ENCODE measurements at regions not wholly inside any gene's neighbourhood (a gene's known extent, or its start where the extent isn't known, plus 50 kb on each side); places are given as distances from the start of the nearest gene placed in this dataset.

DNA sequence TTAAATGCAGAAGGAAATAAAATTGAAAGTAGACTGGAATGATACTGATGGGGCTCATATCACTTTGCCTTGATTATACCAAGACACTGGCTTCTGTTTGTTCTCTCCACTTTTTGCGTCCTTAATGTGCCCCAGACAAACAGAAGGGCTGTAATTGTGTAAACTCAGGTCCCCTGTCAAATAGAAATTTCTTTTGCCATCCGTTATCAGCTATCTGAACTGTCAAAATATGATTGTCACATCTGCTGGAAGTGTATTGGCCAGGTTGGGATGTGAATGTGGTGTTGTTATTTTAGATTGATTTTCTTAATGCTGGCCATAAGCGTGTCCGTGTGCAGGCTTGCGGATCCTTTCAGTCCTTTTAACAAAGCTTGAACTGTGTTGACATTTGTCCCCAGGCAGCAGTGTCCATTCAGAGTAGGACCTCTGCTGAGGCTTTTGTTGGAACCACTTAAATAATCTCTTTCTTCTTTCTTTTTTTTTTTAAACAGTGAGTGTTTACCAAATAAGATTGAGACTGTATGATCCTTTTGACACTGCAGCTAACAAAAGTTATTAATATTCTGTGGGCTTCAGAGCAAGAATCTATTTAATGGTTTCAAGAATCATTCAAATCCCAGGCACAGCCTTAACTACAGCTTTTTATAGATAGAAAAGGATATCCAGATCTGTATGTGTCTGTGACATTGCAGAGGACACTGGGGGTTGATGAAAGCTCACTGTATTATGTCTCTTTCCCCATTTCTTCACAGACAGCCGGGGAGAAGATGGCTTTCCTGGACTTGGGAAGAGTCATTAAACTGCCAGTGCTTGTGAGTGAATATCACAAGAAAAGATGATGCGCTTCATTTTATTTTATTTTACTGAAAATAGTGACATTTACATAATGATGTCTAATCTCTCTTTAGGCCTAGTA lies 171.7 kb downstream of the ZNF608 start:
- H3K27me3 ChIP-seq (ENCODE audit: control insufficient read depth, insufficient read depth, low read length) = no peaks in the 10 kb centered on the region
- H3K4me1 ChIP-seq (ENCODE audit: control insufficient read depth, insufficient read depth, low read length) = peaks cover 16% of the 10 kb centered on the region
- H3K9me3 ChIP-seq (ENCODE audit: control insufficient read depth, insufficient read depth, low read length) = no peaks in the 10 kb centered on the region
- no peak overlapping the region for H3K9ac ChIP-seq (ENCODE audit: low read depth, low read length)
- no peak overlapping the region for H3K4me3 ChIP-seq (ENCODE audit: low read depth, low read length)
- H3K36me3 ChIP-seq (ENCODE audit: control insufficient read depth, insufficient read depth, low read length) = no peaks in the 10 kb centered on the region

DNA sequence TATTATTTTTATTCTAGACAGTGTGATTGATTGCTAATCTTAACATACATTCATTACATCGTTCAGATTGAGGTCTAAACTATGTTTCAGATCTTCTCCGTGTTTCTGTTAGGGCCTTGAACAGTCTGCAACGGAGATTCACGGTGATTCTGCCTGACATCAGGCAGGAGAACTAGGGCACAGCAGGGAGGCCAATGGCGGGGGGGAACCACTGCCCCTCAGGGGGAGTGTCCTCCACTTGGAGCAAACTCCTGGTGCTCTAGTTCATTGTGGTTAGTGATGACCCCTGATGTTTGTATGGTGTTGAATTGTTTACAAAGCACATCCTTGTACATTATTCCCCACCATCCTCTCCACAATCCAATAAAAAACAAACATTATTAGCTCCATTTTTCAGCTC lies 173.5 kb downstream of the ZNF608 start:
- Histone ChIP-seq H3K27me3 (ENCODE audit: control insufficient read depth, insufficient read depth, low read length) (no peaks in the 10 kb centered on the region), H3K4me3 (ENCODE audit: low read depth, low read length) (no peak overlapping the region), H3K9ac (ENCODE audit: low read depth, low read length) (no peak overlapping the region), H3K9me3 (ENCODE audit: control insufficient read depth, insufficient read depth, low read length) (no peaks in the 10 kb centered on the region), H3K36me3 (ENCODE audit: control insufficient read depth, insufficient read depth, low read length) (no peaks in the 10 kb centered on the region), H3K4me1 (ENCODE audit: control insufficient read depth, insufficient read depth, low read length) (peaks cover 16% of the 10 kb centered on the region)

DNA sequence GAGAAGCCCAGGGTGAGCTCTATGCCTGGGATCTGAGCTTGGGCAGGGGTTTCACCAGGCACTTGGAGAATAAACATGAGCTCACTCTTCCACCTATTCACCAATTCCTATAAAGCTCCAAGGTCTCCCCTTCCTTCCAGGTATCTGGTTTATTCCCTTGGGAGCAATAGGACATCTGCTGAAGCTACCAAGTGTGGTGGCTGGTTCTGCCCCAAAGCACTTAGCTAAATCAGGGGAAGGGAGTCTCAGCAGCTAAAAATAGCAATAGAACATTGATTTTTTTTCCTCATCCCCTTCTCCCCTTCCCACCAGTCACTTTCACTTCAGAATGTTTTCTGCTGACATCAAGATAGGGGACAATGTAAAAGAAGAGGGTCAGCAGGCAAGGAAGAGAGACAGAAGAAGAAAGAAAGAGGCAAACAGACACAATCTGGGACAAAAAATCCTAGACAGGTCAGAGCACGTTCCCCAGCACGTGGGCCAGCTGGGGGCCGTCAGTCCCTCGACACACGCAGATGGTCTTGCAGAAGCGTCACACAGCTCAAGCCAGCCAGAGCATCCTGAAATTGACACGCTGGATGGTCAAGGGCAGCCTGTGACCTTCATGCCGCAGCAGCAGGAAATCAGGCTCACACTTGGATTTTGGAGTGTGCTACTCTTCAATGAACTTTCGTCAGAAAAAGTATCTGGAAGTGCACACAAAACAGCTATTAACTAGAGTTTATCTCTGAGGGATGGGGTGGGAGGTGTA lies 176.0 kb downstream of the ZNF608 start:
- Histone ChIP-seq H3K9me3 (ENCODE audit: control insufficient read depth, insufficient read depth, low read length) (no peaks in the 10 kb centered on the region), H3K27me3 (ENCODE audit: control insufficient read depth, insufficient read depth, low read length) (no peaks in the 10 kb centered on the region), H3K4me1 (ENCODE audit: control insufficient read depth, insufficient read depth, low read length) (peaks cover 11% of the 10 kb centered on the region), H3K4me3 (ENCODE audit: low read depth, low read length) (no peak overlapping the region), H3K9ac (ENCODE audit: low read depth, low read length) (no peak overlapping the region), H3K36me3 (ENCODE audit: control insufficient read depth, insufficient read depth, low read length) (no peaks in the 10 kb centered on the region)

DNA sequence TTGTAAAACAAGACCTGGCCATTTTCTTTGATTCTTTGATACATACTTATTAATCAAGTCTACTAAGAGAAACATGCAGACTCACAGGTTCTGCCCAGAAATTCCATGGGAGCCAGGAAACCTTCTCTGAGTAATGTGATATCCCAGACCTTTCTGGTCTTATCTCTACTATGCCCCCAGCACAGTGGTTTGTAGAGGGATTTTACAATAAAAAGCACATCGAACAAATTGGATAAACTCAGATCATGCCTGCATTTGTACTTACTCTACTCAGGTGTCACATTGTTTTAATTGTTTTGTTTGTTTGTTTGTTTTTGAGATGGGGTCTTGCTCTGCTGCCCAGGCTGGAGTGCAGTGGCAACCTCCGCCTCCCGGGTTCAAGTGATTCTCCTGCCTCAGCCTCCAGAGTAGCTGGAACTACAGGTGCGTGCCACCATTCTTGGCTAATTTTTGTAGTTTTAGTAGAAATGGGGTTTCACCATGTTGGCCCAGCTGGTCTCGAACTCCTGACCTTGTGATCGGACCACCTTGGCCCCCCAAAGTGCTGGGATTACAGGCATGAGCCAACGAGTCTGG lies 179.5 kb downstream of the ZNF608 start:
- Histone ChIP-seq H3K4me3 (ENCODE audit: low read depth, low read length) (no peak overlapping the region), H3K9me3 (ENCODE audit: control insufficient read depth, insufficient read depth, low read length) (no peaks in the 10 kb centered on the region), H3K9ac (ENCODE audit: low read depth, low read length) (no peak overlapping the region), H3K4me1 (ENCODE audit: control insufficient read depth, insufficient read depth, low read length) (no peaks in the 10 kb centered on the region), H3K36me3 (ENCODE audit: control insufficient read depth, insufficient read depth, low read length) (no peaks in the 10 kb centered on the region), H3K27me3 (ENCODE audit: control insufficient read depth, insufficient read depth, low read length) (no peaks in the 10 kb centered on the region)

DNA sequence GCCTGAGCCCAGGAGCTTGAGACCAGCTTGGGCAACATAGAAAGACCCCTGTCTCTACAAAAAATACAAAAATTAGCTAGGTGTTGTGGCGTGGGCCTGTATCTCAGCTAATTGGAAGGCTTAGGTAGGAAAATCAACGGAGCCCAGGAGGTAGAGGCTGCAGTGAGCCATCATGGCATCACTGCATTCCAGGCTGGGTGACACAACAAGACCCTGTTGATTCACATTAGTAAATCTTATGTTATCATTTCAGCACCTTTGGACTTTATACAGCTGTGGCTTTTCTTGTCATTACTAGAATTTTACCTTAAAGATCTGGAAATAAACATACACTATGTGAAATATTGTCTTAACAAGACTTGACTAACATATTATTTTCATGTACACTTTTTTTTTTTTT lies 185.0 kb downstream of the ZNF608 start:
- H3K4me1 ChIP-seq (ENCODE audit: control insufficient read depth, insufficient read depth, low read length) = no peaks in the 10 kb centered on the region
- H3K9me3 ChIP-seq (ENCODE audit: control insufficient read depth, insufficient read depth, low read length) = no peaks in the 10 kb centered on the region
- H3K27me3 ChIP-seq (ENCODE audit: control insufficient read depth, insufficient read depth, low read length) = no peaks in the 10 kb centered on the region
- H3K4me3 ChIP-seq (ENCODE audit: low read depth, low read length) = no peak overlapping the region
- no peaks in the 10 kb centered on the region for H3K36me3 ChIP-seq (ENCODE audit: control insufficient read depth, insufficient read depth, low read length)
- H3K9ac ChIP-seq (ENCODE audit: low read depth, low read length) = no peak overlapping the region

DNA sequence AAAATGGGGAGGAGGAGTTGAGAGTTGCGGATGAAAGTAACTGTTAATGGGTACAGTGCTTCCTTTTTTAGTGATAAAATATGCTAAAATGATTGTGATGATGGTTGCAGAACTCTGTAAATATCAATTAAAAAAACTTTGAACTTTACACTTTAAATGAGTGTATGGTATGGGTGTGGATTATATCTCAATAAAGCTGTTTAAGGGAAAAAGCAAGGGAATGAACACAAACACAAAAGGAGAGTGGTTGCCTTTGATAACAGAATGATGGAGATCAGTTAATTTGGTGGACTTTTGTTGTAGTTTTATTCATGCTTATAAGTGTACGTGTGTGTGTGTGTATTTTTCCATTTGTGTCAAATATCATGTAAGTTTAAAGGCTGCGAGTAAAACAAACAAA lies 186.1 kb downstream of the ZNF608 start:
- no peaks in the 10 kb centered on the region for H3K36me3 ChIP-seq (ENCODE audit: control insufficient read depth, insufficient read depth, low read length)
- H3K9me3 ChIP-seq (ENCODE audit: control insufficient read depth, insufficient read depth, low read length) = no peaks in the 10 kb centered on the region
- no peak overlapping the region for H3K9ac ChIP-seq (ENCODE audit: low read depth, low read length)
- H3K27me3 ChIP-seq (ENCODE audit: control insufficient read depth, insufficient read depth, low read length) = peaks cover 1% of the 10 kb centered on the region
- no peak overlapping the region for H3K4me3 ChIP-seq (ENCODE audit: low read depth, low read length)
- H3K4me1 ChIP-seq (ENCODE audit: control insufficient read depth, insufficient read depth, low read length) = no peaks in the 10 kb centered on the region

DNA sequence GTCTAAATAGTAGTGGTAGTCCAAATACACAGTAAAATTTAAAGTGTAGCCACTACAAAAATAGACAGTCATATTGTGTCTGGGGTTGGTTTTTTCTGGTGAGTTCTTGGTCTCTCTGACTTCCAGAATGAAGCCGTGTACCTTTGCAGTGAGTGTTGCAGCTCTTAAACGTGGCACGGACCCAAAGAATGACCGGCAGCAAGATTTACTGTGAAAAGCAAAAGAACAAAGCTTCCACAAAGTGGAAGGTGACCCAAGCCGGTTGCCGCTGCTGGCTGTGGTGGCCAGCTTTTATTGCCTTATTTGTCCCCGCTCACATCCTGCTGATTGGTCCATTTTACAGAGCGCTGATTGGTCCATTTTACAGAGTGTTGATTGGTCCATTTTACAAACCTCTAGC lies 188.7 kb downstream of the ZNF608 start:
- H3K9me3 ChIP-seq (ENCODE audit: control insufficient read depth, insufficient read depth, low read length) = no peaks in the 10 kb centered on the region
- no peaks in the 10 kb centered on the region for H3K36me3 ChIP-seq (ENCODE audit: control insufficient read depth, insufficient read depth, low read length)
- H3K9ac ChIP-seq (ENCODE audit: low read depth, low read length) = no peak overlapping the region
- H3K4me1 ChIP-seq (ENCODE audit: control insufficient read depth, insufficient read depth, low read length) = peaks cover 10% of the 10 kb centered on the region
- H3K27me3 ChIP-seq (ENCODE audit: control insufficient read depth, insufficient read depth, low read length) = peaks cover 5% of the 10 kb centered on the region
- H3K4me3 ChIP-seq (ENCODE audit: low read depth, low read length) = no peak overlapping the region

DNA sequence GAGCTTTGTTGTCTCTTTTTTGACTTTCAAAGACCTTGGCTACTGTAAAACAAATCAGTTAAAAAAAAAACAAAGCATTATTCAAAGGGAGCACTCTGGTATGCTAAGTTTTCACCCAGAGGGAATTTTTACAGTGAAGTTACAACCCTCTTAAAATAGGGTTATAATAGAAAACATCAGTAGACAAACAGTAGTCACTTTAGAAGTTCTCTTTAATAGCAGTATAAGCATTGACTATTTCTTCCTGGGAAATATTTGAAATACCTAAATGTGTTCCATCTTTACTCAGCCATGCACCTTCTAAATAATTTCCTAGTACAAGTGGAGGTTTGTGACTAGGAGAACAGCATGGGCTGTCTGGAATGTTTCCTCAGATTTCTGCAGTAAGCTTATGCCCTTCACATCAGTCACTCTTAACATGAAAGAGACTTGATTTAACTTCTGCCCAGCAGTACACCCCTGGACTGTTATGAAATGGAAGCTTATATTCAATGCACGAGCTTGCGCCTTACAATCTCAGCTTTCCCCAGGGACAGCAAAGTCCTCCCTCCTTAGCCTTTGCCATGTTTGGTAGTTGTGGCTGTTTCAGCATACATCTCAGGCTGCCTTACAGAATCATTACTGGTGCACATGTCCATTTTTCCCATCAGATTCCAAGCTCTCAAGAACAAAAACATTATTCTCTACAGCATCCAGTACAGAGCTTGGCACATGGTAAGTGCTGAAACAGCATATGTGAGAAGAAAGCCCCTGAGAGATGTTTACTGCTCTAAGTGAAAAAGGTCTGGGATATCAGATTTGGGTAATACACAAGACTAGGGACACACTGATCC lies 191.5 kb downstream of the ZNF608 start:
- H3K36me3 ChIP-seq (ENCODE audit: control insufficient read depth, insufficient read depth, low read length) = no peaks in the 10 kb centered on the region
- H3K4me1 ChIP-seq (ENCODE audit: control insufficient read depth, insufficient read depth, low read length) = peaks cover 14% of the 10 kb centered on the region
- H3K4me3 ChIP-seq (ENCODE audit: low read depth, low read length) = no peak overlapping the region
- H3K9ac ChIP-seq (ENCODE audit: low read depth, low read length) = no peak overlapping the region
- no peaks in the 10 kb centered on the region for H3K9me3 ChIP-seq (ENCODE audit: control insufficient read depth, insufficient read depth, low read length)
- peaks cover 5% of the 10 kb centered on the region for H3K27me3 ChIP-seq (ENCODE audit: control insufficient read depth, insufficient read depth, low read length)

DNA sequence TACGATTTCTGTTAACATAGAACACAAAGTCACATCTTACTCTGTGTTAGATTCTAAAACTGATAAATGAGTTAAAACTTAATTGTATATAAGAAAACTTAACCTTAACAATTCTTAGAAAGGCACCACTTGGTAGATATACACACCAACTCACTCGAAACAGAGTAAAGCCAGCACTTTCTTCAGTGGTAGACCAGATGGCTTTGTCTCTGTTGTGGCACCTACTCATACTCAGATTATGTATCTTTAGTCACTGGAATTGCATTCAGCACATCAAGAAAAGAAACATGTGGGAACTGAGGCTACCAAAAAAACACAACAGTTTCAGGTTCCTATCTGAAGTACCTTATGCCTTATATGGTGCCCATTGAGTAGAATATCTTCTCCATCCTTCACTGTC lies 192.5 kb downstream of the ZNF608 start:
- Histone ChIP-seq H3K36me3 (ENCODE audit: control insufficient read depth, insufficient read depth, low read length) (no peaks in the 10 kb centered on the region), H3K4me1 (ENCODE audit: control insufficient read depth, insufficient read depth, low read length) (peaks cover 14% of the 10 kb centered on the region), H3K9me3 (ENCODE audit: control insufficient read depth, insufficient read depth, low read length) (no peaks in the 10 kb centered on the region), H3K4me3 (ENCODE audit: low read depth, low read length) (no peak overlapping the region), H3K9ac (ENCODE audit: low read depth, low read length) (no peak overlapping the region), H3K27me3 (ENCODE audit: control insufficient read depth, insufficient read depth, low read length) (peaks cover 5% of the 10 kb centered on the region)

DNA sequence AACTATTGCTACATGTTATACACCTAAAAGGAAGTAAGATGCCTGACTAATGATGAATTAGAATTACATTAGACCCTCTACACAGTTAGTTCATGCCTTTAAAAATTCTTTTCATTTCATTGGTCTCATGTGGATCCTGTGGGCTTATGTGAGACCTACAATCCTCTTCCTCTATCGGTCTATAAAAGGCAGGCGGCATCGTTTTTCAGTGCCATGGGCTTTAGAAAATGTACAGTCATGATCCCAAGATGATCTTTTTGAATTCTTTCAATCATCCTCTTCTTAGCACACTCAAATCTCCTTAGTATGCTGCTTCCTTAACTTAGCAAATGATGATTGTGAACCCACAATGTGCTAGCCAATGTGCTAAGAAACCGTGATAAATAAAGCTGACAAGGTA lies 193.9 kb downstream of the ZNF608 start:
- Histone ChIP-seq H3K9me3 (ENCODE audit: control insufficient read depth, insufficient read depth, low read length) (no peaks in the 10 kb centered on the region), H3K9ac (ENCODE audit: low read depth, low read length) (no peak overlapping the region), H3K27me3 (ENCODE audit: control insufficient read depth, insufficient read depth, low read length) (peaks cover 5% of the 10 kb centered on the region), H3K36me3 (ENCODE audit: control insufficient read depth, insufficient read depth, low read length) (no peaks in the 10 kb centered on the region), H3K4me3 (ENCODE audit: low read depth, low read length) (no peak overlapping the region), H3K4me1 (ENCODE audit: control insufficient read depth, insufficient read depth, low read length) (peaks cover 14% of the 10 kb centered on the region)

DNA sequence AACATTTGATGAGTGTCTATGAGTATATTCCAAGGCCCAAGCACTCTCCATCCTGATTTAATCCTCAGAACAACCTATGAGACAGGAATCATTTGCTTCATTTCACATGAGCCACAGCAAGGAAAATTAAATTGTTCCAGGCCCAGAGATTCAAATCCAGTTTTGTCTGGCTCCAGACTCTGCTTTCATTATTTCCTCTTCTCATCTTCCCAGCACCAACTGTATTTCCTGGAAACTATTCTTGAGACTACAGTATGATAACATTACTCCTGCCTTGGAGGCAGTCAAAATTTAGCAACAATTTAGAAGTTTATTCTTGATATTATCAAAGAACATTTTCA lies 194.5 kb downstream of the ZNF608 start:
- Histone ChIP-seq H3K9me3 (ENCODE audit: control insufficient read depth, insufficient read depth, low read length) (no peaks in the 10 kb centered on the region), H3K4me1 (ENCODE audit: control insufficient read depth, insufficient read depth, low read length) (peaks cover 14% of the 10 kb centered on the region), H3K4me3 (ENCODE audit: low read depth, low read length) (no peak overlapping the region), H3K36me3 (ENCODE audit: control insufficient read depth, insufficient read depth, low read length) (no peaks in the 10 kb centered on the region), H3K27me3 (ENCODE audit: control insufficient read depth, insufficient read depth, low read length) (peaks cover 5% of the 10 kb centered on the region), H3K9ac (ENCODE audit: low read depth, low read length) (no peak overlapping the region)

Data from iPS-15b (cell line).